K562 (cell line): ENCODE measurements at regions not wholly inside any gene's neighbourhood (a gene's known extent, or its start where the extent isn't known, plus 50 kb on each side); places are given as distances from the start of the nearest gene placed in this dataset.

Experiments used
- ATAC-seq: fragments of 200-7000 bp; cut with Tn5 transposase; 3 replicates; pipeline ENCODE4 v1.9.1; 2020; ENCODE audit warnings: moderate library complexity
- BruUV-seq: library from RNA; stranded (reverse); fragments of 400-500 nt; replicated peaks from 2 replicates; lab custom pipeline; 2021; lab: Mats Ljungman, UMichigan
- CTCF ChIA-PET: fragments of 300-600 bp; formaldehyde crosslinking; extraction: SDS; loops from one replicate; lab custom pipeline; 2021; ENCODE audit warnings: low intra/inter-chr PET ratio; lab: Yijun Ruan, JAX
- POLR2A ChIA-PET: fragments of 300-600, 350-650 bp; sonication (Branson Sonifier 250); formaldehyde crosslinking; extraction: SDS; loops from one replicate; lab custom pipeline; 2021; ENCODE audit warnings: antibody characterized with exemption, inconsistent platforms; lab: Yijun Ruan, JAX
- DNase-seq, 4 experiments: peaks; one replicate each; pipeline versions ENCODE4 v3.0.0 to v3.0.0-alpha.2; 2011 to 2018; ENCODE audit warnings: low spot score in 3 of 4, mixed read lengths in 3 of 4; ENCODE audit errors: extremely low read depth in 1 of 4
- FAIRE-seq: peaks from 2 replicates; lab custom pipeline; 2011; peaks lifted over from hg19 to GRCh38; lab: Jason Lieb, UNC
- H2AFZ ChIP-seq: 2 replicates; pipeline ENCODE4 v1.6.0; 2011; ENCODE audit warnings: low read depth, low read length, control low read depth, inconsistent platforms
- H3K27ac ChIP-seq: fragments of 200-600 bp; 3 replicates; pipeline ENCODE4 v1.8.0; 2011; ENCODE audit warnings: low read depth, mild to moderate bottlenecking, control low read depth, inconsistent platforms, low read length, moderate library complexity, mixed read lengths; ENCODE audit errors: extremely low read depth
- H3K27me3 ChIP-seq, 2 experiments: fragments of 300-600 bp in 1 of 2; 2 replicates in 1 of 2; 3 replicates in 1 of 2; pipeline versions ENCODE4 v1.6.0 to v1.8.0; 2011; ENCODE audit warnings: inconsistent platforms in 2 of 2, low read length in 2 of 2, mild to moderate bottlenecking in 1 of 2, mixed read lengths in 1 of 2, moderate library complexity in 1 of 2; ENCODE audit not compliant: control insufficient read depth in 2 of 2, insufficient read depth in 2 of 2
- H3K36me3 ChIP-seq: fragments of 300-600 bp; 3 replicates; pipeline ENCODE4 v1.8.0; 2011; ENCODE audit warnings: mild to moderate bottlenecking, low read length, inconsistent platforms; ENCODE audit not compliant: control insufficient read depth, insufficient read depth
- H3K4me1 ChIP-seq, 2 experiments: fragments of 200-600 bp in 1 of 2; replicated peaks in 1 of 2; 2 replicates in 1 of 2; 3 replicates in 1 of 2; pipeline versions ENCODE4 v1.5.1 to v1.8.0; 2011; ENCODE audit warnings: inconsistent platforms in 2 of 2, low read length in 2 of 2, mild to moderate bottlenecking in 1 of 2, mixed read lengths in 1 of 2, moderate library complexity in 1 of 2; ENCODE audit not compliant: control insufficient read depth in 2 of 2, insufficient read depth in 2 of 2
- H3K4me2 ChIP-seq: 2 replicates; pipeline ENCODE4 v1.6.1; 2011; ENCODE audit warnings: low read length, control low read depth, inconsistent platforms, mixed read lengths; ENCODE audit not compliant: insufficient read depth
- H3K4me3 ChIP-seq: fragments of 200-600 bp; sonication (generic), shearing (Covaris generic); 2 replicates; pipeline ENCODE4 v1.5.1; 2016; ENCODE audit warnings: control low read depth, inconsistent platforms
- H3K79me2 ChIP-seq: fragments of 200-600 bp; 3 replicates; pipeline ENCODE4 v1.8.0; 2011; ENCODE audit warnings: low read length, inconsistent platforms; ENCODE audit not compliant: control insufficient read depth, insufficient read depth
- H3K9ac ChIP-seq, 2 experiments: 2 replicates each; pipeline versions ENCODE4 v1.6.0 to v1.6.1; 2011; ENCODE audit warnings: low read depth in 2 of 2, low read length in 2 of 2, control low read depth in 1 of 2, inconsistent platforms in 1 of 2, mild to moderate bottlenecking in 1 of 2, mixed read lengths in 1 of 2; ENCODE audit not compliant: insufficient read depth in 1 of 2
- H3K9me1 ChIP-seq: one replicate; pipeline ENCODE4 v1.6.0; 2011; ENCODE audit warnings: inconsistent platforms, mild to moderate bottlenecking, low read length, moderate library complexity; ENCODE audit not compliant: control insufficient read depth, insufficient read depth
- H3K9me3 ChIP-seq: replicated peaks from 2 replicates; pipeline ENCODE4 v1.5.1; 2011; ENCODE audit warnings: low read depth, low read length, inconsistent platforms; ENCODE audit not compliant: control insufficient read depth, insufficient read depth
- H4K20me1 ChIP-seq: replicated peaks from 2 replicates; pipeline ENCODE4 v1.6.1; 2011; ENCODE audit warnings: low read length, inconsistent platforms, mixed read lengths; ENCODE audit not compliant: control insufficient read depth, insufficient read depth
- AFF4 ChIP-seq: sonication (generic); formaldehyde crosslinking; IDR thresholded peaks from 2 replicates; pipeline ENCODE4 v1.8.0; 2023; ENCODE audit warnings: mild to moderate bottlenecking, missing genetic modification reagents
- BRCA1 ChIP-seq, 2 experiments: fragments of 450-650 bp in 1 of 2; sonication (generic) in 1 of 2; formaldehyde crosslinking in 1 of 2; IDR thresholded peaks; 2 replicates each; pipeline versions ENCODE4 v1.5.0 to v1.6.1; 2017 to 2020; ENCODE audit warnings: mild to moderate bottlenecking in 1 of 2, missing genetic modification reagents in 1 of 2
- BRF1 ChIP-seq: IDR thresholded peaks from 3 replicates; pipeline ENCODE4 v1.6.1; 2011; ENCODE audit warnings: borderline replicate concordance, mild to moderate bottlenecking; ENCODE audit not compliant: insufficient read length; ENCODE audit errors: extremely low read depth
- EHMT2 ChIP-seq: fragments of 450-650 bp; IDR thresholded peaks from 2 replicates; pipeline ENCODE4 v1.6.1; 2018; ENCODE audit warnings: antibody characterized with exemption
- ETV1 ChIP-seq: fragments of 450-650 bp; conservative IDR thresholded peaks from 2 replicates; pipeline ENCODE4 v1.6.1; 2016; ENCODE audit warnings: missing genetic modification characterization, control low read depth, low read depth, missing compliant biosample characterization
- GATAD2A ChIP-seq: fragments of 450-650 bp; IDR thresholded peaks from 2 replicates; pipeline ENCODE4 v1.6.1; 2017
- GTF2E2 ChIP-seq: fragments of 200-800 bp; sonication (Bioruptor generic); IDR thresholded peaks from 2 replicates; pipeline ENCODE4 v1.6.1; 2016; ENCODE audit warnings: missing genetic modification characterization, missing compliant biosample characterization
- KLF1 ChIP-seq: fragments of 450-650 bp; IDR thresholded peaks from 2 replicates; pipeline ENCODE4 v1.6.1; 2016; ENCODE audit warnings: missing genetic modification characterization, missing compliant biosample characterization
- L3MBTL2 ChIP-seq: fragments of 450-650 bp; IDR thresholded peaks from 2 replicates; pipeline ENCODE4 v1.6.1; 2016; ENCODE audit warnings: mild to moderate bottlenecking, moderate library complexity
- NUFIP1 ChIP-seq: fragments of 450-650 bp; IDR thresholded peaks from 2 replicates; pipeline ENCODE4 v1.6.1; 2018; ENCODE audit not compliant: partially characterized antibody
- RB1 ChIP-seq: fragments of 450-650 bp; IDR thresholded peaks from 2 replicates; pipeline ENCODE4 v1.6.1; 2017; ENCODE audit warnings: low read depth, mild to moderate bottlenecking
- RBM39 ChIP-seq: fragments of 200-400 bp; formaldehyde crosslinking; optimal IDR thresholded peaks from 2 replicates; pipeline ENCODE3; 2018; ENCODE audit warnings: low read depth, low read length
- SLC30A9 ChIP-seq: fragments of 250-450 bp; sonication (Bioruptor Pico); IDR thresholded peaks from 2 replicates; pipeline ENCODE4 v1.8.0; 2022; ENCODE audit warnings: mild to moderate bottlenecking, moderate library complexity
- SOX6 ChIP-seq: fragments of 450-650 bp; IDR thresholded peaks from 2 replicates; pipeline ENCODE4 v1.6.1; 2014; ENCODE audit warnings: mild to moderate bottlenecking
- TCF7L2 ChIP-seq: fragments of 150-350 bp; IDR thresholded peaks from 2 replicates; pipeline ENCODE4 v1.6.1; 2016; ENCODE audit warnings: low read depth, mild to moderate bottlenecking, low read length, moderate library complexity
- WGBS: fragments of 100-300 bp; shearing (Covaris generic); methylation state at CpG from one replicate; pipeline ENCODE4 v1.1.6; 2016; ENCODE audit warnings: low coverage, mixed read lengths; ENCODE audit not compliant: insufficient coverage; ENCODE audit errors: missing lambda C conversion rate; 5-methylcytosine and 5-hydroxymethylcytosine counted together
- in situ Hi-C: fragments of 300-500 bp; cut with MboI; formaldehyde crosslinking; loops from 4 replicates; pipeline ENCODE4 v1.15.0; 2018; ENCODE audit warnings: inconsistent platforms, mixed read lengths
- intact Hi-C: fragments of 100-400 bp; cut with micrococcal nuclease; formaldehyde crosslinking; loops from 2 replicates; pipeline ENCODE4 v1.14.2; 2022
- TF ChIP-seq, protein P1 (sequence below): fragments of 250-450 bp; sonication (Bioruptor Pico); IDR thresholded peaks from 2 replicates; pipeline ENCODE4 v1.5.0; 2020; ENCODE audit warnings: mild to moderate bottlenecking, borderline replicate concordance
- TF ChIP-seq, protein P2 (sequence below): fragments of 450-650 bp; IDR thresholded peaks from 2 replicates; pipeline ENCODE4 v1.6.1; 2016; ENCODE audit warnings: borderline replicate concordance

DNA sequence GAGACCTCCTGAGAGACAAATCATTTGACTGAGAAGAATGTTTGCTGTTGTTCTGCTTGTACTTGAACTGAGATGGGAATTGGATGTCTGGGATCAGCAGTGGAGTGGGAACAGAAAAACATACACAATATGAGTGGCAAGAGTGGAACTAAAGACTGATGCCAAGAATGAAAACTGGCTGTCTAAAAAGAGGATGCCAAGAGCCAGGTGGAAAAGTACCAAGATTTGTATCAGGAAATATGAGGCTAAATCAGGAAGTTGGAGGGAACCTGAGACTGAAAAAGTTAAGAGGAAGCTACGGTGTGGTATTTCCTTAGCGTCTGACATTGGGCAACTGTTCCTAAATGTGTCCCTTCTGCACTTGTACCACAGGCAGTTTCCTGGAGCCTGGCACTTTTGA is 440.9 kb upstream of the CELF4 start (continued):
- TF ChIP-seq, protein P1, sequence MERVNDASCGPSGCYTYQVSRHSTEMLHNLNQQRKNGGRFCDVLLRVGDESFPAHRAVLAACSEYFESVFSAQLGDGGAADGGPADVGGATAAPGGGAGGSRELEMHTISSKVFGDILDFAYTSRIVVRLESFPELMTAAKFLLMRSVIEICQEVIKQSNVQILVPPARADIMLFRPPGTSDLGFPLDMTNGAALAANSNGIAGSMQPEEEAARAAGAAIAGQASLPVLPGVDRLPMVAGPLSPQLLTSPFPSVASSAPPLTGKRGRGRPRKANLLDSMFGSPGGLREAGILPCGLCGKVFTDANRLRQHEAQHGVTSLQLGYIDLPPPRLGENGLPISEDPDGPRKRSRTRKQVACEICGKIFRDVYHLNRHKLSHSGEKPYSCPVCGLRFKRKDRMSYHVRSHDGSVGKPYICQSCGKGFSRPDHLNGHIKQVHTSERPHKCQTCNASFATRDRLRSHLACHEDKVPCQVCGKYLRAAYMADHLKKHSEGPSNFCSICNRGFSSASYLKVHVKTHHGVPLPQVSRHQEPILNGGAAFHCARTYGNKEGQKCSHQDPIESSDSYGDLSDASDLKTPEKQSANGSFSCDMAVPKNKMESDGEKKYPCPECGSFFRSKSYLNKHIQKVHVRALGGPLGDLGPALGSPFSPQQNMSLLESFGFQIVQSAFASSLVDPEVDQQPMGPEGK = no peak
- TF ChIP-seq SLC30A9 = no peak
- TF ChIP-seq ETV1 = no peak
- no peak for TF ChIP-seq EHMT2
- no peak for TF ChIP-seq TCF7L2
- TF ChIP-seq, protein P2, sequence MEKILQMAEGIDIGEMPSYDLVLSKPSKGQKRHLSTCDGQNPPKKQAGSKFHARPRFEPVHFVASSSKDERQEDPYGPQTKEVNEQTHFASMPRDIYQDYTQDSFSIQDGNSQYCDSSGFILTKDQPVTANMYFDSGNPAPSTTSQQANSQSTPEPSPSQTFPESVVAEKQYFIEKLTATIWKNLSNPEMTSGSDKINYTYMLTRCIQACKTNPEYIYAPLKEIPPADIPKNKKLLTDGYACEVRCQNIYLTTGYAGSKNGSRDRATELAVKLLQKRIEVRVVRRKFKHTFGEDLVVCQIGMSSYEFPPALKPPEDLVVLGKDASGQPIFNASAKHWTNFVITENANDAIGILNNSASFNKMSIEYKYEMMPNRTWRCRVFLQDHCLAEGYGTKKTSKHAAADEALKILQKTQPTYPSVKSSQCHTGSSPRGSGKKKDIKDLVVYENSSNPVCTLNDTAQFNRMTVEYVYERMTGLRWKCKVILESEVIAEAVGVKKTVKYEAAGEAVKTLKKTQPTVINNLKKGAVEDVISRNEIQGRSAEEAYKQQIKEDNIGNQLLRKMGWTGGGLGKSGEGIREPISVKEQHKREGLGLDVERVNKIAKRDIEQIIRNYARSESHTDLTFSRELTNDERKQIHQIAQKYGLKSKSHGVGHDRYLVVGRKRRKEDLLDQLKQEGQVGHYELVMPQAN = no peak

DNA sequence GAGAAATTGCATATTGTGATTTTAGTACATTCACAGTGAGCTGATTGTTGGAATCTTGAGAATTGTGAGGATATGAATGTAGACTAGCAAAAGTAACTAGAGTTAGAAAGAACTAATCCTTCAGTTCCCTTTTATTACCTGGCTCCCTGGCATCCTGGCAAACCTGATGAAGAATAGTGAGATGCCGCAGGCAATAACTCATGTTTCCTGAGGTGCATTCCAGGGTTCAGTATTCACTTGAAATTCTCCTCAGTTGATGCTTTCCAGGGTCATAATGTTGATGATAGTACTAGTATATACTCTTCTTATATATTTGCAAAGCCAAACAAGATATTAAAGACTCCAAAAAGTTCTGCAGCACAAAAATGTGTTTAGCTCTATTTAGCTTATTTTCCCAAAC is 432.1 kb upstream of the CELF4 start:
- Histone ChIP-seq H3K36me3 (no peaks in the 10 kb centered on the region), H3K27me3 (no peaks in the 10 kb centered on the region), H3K4me2 (no peak overlapping the region), H3K9ac (no peak overlapping the region), H4K20me1 (no peaks in the 10 kb centered on the region), H3K79me2 (no peaks in the 10 kb centered on the region), H3K4me3 (no peak overlapping the region), H3K4me1 (no peaks in the 10 kb centered on the region), H2AFZ (no peak overlapping the region), H3K9me3 (no peaks in the 10 kb centered on the region), H3K9me1 (no peaks in the 10 kb centered on the region), H3K27ac (no peak overlapping the region)
- no peak for FAIRE-seq
- POLR2A ChIA-PET = no interaction called here
- BruUV-seq = no TSS peak
- no peak for ATAC-seq
- CTCF ChIA-PET = no interaction called here
- intact Hi-C loops (no loop called here), in situ Hi-C loops (no loop called here)
- DNase-seq = no peak
- WGBS = 5% methylated on average over 1 of the region's 1 CpG
- TF ChIP-seq SOX6 (no peak), NUFIP1 (no peak), GTF2E2 (tag) (no peak), RB1 (no peak), GATAD2A (no peak), RBM39 (no peak), AFF4 (no peak), KLF1 (tag) (no peak), BRF1 (no peak), BRCA1 (IDR thresholded peaks at IDR 0.05) (no peak), BRCA1 (CRISPR knock-in tag; IDR thresholded peaks at IDR 0.05) (no peak), SLC30A9 (no peak), L3MBTL2 (no peak)
